Transverse colon (tissue), 4 donors: ENCODE measurements at regions not wholly inside any gene's neighbourhood (a gene's known extent, or its start where the extent isn't known, plus 50 kb on each side); places are given as distances from the start of the nearest gene placed in this dataset.

Experiments used
- DNase-seq: peaks from one replicate; pipeline ENCODE4 v3.0.0-alpha.2; 2019
- H3K27ac ChIP-seq, 4 donors: fragments of 200-600 bp; sonication (generic); 2 replicates each; pipeline ENCODE4 v1.5.1; 2016 to 2018; ENCODE audit warnings: inconsistent platforms in 4 of 4
- H3K27me3 ChIP-seq: fragments of 200-600 bp; sonication (generic); 2 replicates; pipeline ENCODE4 v1.5.1; 2017; ENCODE audit warnings: inconsistent platforms
- H3K36me3 ChIP-seq, 4 donors: fragments of 200-600 bp; sonication (generic); 2 replicates each; pipeline ENCODE4 v1.5.1; 2017 to 2019; ENCODE audit warnings: inconsistent platforms in 4 of 4
- H3K4me1 ChIP-seq, 4 donors: fragments of 200-600 bp; sonication (generic); 2 replicates each; pipeline ENCODE4 v1.5.1; 2017 to 2020; ENCODE audit warnings: inconsistent platforms in 4 of 4
- H3K4me3 ChIP-seq, 4 donors: fragments of 200-600 bp; sonication (generic); 1 replicate in 1 of 4; 2 replicates in 3 of 4; pipeline versions ENCODE4 v1.5.1 to v1.6.1; 2017 to 2019; ENCODE audit warnings: inconsistent platforms in 4 of 4
- H3K9me3 ChIP-seq, 2 donors: fragments of 200-600 bp; sonication (generic); 2 replicates each; pipeline ENCODE4 v1.5.1; 2017 to 2019; ENCODE audit warnings: inconsistent platforms in 2 of 2
- CTCF ChIP-seq, 5 experiments: fragments of 200-600 bp in 3 of 5; fragments of 450-650 bp in 2 of 5; sonication (generic) in 3 of 5; IDR thresholded peaks; 1 replicate in 2 of 5; 2 replicates in 3 of 5; pipeline ENCODE4 v1.5.1; 2016 to 2017; ENCODE audit warnings: antibody characterized with exemption in 5 of 5, inconsistent platforms in 3 of 5, mild to moderate bottlenecking in 2 of 5, moderate library complexity in 1 of 5
- EP300 ChIP-seq: sonication (generic); formaldehyde crosslinking; IDR thresholded peaks from one replicate; pipeline ENCODE4 v1.6.1; 2017; ENCODE audit warnings: antibody characterized with exemption, low read depth
- POLR2A ChIP-seq: fragments of 450-650 bp; IDR thresholded peaks from one replicate; pipeline ENCODE4 v1.6.1; 2016; ENCODE audit warnings: antibody characterized with exemption, mild to moderate bottlenecking, moderate library complexity
- POLR2AphosphoS5 ChIP-seq, 3 donors: sonication (generic); formaldehyde crosslinking; IDR thresholded peaks; one replicate each; pipeline ENCODE4 v1.6.1; 2016; ENCODE audit warnings: antibody characterized with exemption in 3 of 3
- WGBS, 2 donors: methylation state at CpG; one replicate each; pipeline ENCODE4 v1.1.5; 2018; ENCODE audit warnings: low coverage in 1 of 2; 5-methylcytosine and 5-hydroxymethylcytosine counted together
- in situ Hi-C, 4 donors: fragments of 200-750 bp; cut with MboI; loops; one replicate each; pipeline versions ENCODE4 v1.15.0 to v1.15.1; 2017; ENCODE audit warnings: low sequenced_read_pairs in 3 of 4, low pct_ligation_motif_present in 1 of 4, low pct_unique_long_range_greater_than_20kb in 1 of 4
- intact Hi-C: fragments of 100-400 bp; cut with DNase I; formaldehyde crosslinking; loops from one replicate; pipeline ENCODE4 v1.15.1; 2023; ENCODE audit warnings: low total_unique reads

GRCh38 chr2:147373800-147374422 lies 470.9 kb upstream of the ACVR2A start:
- in situ Hi-C loops = no loop called here

GRCh38 chr2:147368306-147368705 lies 476.5 kb upstream of the ACVR2A start:
- in situ Hi-C loops = no loop called here
- H3K36me3 ChIP-seq = no peaks in the 10 kb centered on the region
- no peak for DNase-seq
- no peak for TF ChIP-seq EP300
- no peak for TF ChIP-seq CTCF (IDR thresholded peaks at IDR 0.05)
- no peak for TF ChIP-seq POLR2AphosphoS5 (IDR thresholded peaks at IDR 0.05)
- TF ChIP-seq POLR2A = no peak
- no peaks in the 10 kb centered on the region for H3K9me3 ChIP-seq
- H3K4me3 ChIP-seq = no peak overlapping the region
- H3K4me1 ChIP-seq = peaks cover 0 to 10% (median 2%) of the 10 kb centered on the region in 4 donors
- no peaks in the 10 kb centered on the region for H3K27me3 ChIP-seq
- H3K27ac ChIP-seq = no peak overlapping the region
- intact Hi-C loops = no loop called here

More at GRCh38 chr2:147373800-147374422, 470.9 kb upstream of the ACVR2A start:
- 10 to 41% methylated on average over 2 to 3 of the region's 3 CpGs for WGBS, 2 donors
- Histone ChIP-seq H3K27me3 (no peaks in the 10 kb centered on the region), H3K4me3 (no peak overlapping the region), H3K27ac (peak overlapping the region in 1 of 4 donors; percentile 40), H3K36me3 (no peaks in the 10 kb centered on the region), H3K9me3 (no peaks in the 10 kb centered on the region), H3K4me1 (peaks cover 0 to 24% (median 6%) of the 10 kb centered on the region in 4 donors)
- TF ChIP-seq CTCF (IDR thresholded peaks at IDR 0.05) (no peak), EP300 (no peak), POLR2A (no peak)
- intact Hi-C loops = no loop called here
- DNase-seq = no peak

- Histone ChIP-seq H3K4me1 (peaks cover 0 to 4% (median 0%) of the 10 kb centered on the region in 4 donors), H3K27ac (no peak overlapping the region), H3K4me3 (no peak overlapping the region), H3K9me3 (no peaks in the 10 kb centered on the region), H3K36me3 (no peaks in the 10 kb centered on the region), H3K27me3 (no peaks in the 10 kb centered on the region)
- DNase-seq = no peak
- intact Hi-C loops (no loop called here), in situ Hi-C loops (no loop called here)
- TF ChIP-seq POLR2A (no peak), POLR2AphosphoS5 (IDR thresholded peaks at IDR 0.05) (no peak), EP300 (no peak), CTCF (IDR thresholded peaks at IDR 0.05) (no peak)
- 52 to 82% methylated on average over 2 to 6 of the region's 6 CpGs for WGBS, 2 donors
These were observed 478.6 kb upstream of the ACVR2A start for GRCh38 chr2:147366279-147366678.

- WGBS, 2 donors = 84 to 85% methylated on average over 3 to 4 of the region's 4 CpGs
- H3K4me3 ChIP-seq = no peak overlapping the region
- no peak for DNase-seq
- H3K9me3 ChIP-seq = no peaks in the 10 kb centered on the region
- TF ChIP-seq POLR2AphosphoS5 (IDR thresholded peaks at IDR 0.05) (no peak), EP300 (no peak), POLR2A (no peak), CTCF (IDR thresholded peaks at IDR 0.05) (no peak)
- intact Hi-C loops = no loop called here
- H3K27ac ChIP-seq = no peak overlapping the region
- H3K27me3 ChIP-seq = no peaks in the 10 kb centered on the region
- H3K4me1 ChIP-seq = peaks cover 0 to 4% (median 0%) of the 10 kb centered on the region in 4 donors
- no peaks in the 10 kb centered on the region for H3K36me3 ChIP-seq
- in situ Hi-C loops = no loop called here
These were observed 479.2 kb upstream of the ACVR2A start for GRCh38 chr2:147365622-147366021.
